ENCODE measurements at regions not wholly inside any gene's neighbourhood (a gene's known extent, or its start where the extent isn't known, plus 50 kb on each side); places are given as distances from the start of the nearest gene placed in this dataset.

DNA sequence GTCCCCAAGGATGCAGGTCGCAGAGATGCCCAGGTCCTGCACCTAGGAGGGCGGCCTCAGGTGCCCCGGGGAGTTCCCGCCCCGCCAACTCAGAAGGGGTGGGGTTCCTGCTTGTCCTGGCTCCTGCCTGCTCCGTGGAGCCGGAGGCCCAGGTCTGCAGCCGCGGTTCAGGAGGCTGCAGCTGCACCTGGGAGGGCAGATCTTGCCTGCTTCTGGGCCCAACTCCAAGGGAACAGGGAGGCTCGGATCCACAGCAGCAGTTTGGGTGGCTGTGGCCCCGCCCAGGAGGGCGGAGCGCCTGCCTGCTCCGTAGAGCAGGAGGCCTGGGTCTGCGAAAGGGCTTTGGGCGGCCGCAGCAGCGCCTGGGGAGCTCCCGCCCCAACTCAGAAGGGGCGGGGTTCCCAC is 108.2 kb upstream of the EGR2 start:
- DNase-seq = no peak

DNA sequence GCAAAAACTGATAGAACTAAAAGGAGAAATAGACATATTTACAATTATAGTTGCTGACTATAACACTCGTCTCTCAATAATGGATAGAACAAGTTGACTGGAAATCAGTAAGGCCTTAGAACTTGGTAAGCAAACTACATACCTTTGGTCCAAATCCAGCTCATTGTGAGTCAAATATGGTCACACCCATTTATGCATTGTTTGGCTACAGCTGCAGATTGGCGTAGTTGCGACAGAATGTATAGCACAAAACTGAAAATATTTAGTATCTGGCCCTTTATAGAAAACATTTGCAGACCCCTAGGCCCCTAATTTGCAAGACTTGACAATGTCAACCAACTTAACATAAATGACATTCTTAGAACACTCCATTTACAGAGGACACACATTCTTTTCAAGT is 103.6 kb upstream of the EGR2 start:
- DNase-seq = no peak

DNA sequence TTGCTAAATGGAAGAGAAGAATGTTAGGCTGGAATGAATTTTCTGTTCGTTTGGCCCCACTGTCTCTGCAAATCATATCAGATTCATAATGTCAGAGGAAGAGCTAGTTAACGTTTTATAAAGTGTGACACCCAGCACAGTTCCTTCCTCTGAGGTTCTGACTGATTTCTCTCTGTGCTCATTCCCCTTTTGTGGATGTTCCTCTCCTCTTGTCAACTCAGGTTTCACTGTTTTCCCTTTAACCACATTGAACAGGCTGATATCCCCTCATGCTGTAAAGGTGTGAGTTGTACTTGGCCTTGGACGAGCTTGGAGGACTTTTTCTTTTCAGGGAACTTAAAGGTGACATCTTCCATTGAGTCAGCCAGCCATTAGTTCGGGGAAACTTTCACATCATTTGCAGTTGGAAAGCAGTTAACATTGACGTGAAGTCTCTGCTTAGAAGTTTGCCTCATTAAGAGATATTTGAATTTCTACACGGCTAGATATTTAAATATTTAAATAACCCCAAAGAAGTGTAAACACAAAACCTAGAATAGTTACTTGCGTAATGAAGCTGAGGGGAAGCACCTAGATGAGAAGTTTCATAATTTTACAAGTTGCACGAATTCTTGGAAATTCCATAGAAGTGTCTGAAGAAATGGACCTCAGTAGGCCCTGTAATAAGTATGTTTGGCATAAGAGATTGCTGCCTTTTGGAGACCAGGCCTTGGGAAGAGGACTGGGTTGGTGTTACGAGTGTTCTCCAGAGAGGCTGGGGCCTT is 101.5 kb upstream of the EGR2 start:
- DNase-seq = no peak

DNA sequence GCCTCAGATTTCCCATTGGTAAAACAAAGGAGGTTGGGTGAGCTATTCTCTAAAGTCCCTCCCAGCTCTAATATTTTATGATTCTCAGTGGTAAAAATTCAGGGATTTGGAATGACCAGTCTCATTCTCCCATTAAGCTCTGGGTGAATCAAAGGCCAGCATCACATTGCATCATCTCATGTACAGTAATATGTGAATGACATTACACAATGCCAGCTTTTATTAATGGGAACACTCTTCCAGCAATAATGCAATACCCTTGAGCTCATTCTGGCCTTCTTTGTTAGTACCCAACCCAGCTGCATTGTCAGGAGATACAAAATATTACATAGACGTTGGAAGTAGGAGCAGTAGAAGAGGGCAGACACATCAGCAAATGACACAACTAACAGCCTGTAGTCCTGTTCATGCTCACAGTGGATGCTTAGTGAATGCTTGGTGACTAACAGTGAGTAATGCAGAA is 100.0 kb upstream of the EGR2 start:
- DNase-seq = no peak

DNA sequence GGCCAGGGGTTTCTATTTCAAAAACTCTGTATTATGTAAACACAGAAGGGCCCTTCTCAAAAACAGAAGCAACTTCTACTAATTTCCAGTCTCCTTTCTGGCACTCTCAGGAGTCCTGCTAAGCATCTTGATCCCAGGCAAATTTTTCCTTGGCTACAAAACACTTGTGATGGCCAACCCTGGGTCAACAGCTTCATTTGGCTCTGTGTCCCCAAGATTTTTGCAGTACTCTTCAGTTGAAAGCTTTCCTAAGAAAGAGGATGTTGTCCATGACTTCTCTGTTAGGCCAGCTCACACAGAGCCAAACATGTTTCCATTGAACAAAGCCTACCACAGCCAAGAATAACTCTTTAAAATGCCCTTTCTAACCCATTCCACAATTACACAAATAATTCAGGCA is 99.0 kb upstream of the EGR2 start:
- no peak for DNase-seq

DNA sequence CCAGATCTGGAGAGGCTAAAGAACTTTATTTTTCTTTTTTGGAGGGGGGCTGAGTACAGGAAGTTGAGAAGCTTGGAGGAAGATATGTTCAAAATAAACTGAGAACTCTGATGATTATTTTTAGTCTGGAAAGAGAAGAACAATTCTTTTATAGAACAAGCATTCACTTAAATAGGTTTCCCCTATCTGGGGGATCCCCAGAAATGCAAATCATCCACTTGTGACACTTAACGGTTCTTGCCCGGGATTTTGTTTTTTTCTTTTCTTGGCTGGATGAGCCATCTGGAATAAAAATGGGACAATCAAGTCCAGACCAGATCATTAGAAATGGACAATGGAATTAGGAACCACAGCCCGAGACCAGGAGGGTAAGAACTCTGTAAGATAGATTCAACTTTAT is 95.9 kb upstream of the EGR2 start:
- DNase-seq = no peak

DNA sequence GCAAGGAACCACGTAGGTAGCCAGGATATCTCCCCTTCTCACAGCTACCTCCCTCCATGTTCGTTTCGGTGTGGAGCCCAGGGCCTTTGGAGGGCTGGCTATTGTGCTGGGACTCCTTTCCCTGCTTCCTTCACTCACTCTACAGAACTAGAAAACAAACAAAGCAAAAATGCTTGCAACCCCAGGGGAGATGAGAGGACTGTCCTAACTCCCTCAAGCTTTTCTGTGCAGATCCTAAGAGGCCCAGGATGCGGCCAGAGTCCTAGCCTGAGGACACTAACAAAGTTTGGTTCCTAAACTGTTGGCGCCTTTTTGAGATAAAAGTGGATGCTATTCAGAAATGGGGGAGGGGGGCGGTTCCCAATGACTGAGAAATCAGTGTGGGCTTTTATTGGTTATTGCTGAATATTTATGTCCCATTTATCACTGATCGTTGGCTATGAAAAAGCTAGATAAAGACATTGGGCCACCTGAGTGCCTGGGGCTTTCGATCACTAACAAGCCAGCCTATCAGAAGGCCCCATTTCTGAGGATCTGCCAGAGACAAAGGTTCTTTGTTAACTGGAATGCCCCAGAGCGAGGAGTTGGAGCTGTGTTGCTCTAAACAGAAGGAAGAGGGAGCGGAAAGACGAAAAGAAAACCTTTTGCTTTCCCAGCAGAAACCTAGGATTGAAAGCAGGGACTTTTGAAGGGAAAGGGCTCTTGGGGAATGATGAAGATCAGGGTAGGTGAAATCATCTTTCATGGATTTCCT is 95.2 kb upstream of the EGR2 start:
- no peak for DNase-seq

DNA sequence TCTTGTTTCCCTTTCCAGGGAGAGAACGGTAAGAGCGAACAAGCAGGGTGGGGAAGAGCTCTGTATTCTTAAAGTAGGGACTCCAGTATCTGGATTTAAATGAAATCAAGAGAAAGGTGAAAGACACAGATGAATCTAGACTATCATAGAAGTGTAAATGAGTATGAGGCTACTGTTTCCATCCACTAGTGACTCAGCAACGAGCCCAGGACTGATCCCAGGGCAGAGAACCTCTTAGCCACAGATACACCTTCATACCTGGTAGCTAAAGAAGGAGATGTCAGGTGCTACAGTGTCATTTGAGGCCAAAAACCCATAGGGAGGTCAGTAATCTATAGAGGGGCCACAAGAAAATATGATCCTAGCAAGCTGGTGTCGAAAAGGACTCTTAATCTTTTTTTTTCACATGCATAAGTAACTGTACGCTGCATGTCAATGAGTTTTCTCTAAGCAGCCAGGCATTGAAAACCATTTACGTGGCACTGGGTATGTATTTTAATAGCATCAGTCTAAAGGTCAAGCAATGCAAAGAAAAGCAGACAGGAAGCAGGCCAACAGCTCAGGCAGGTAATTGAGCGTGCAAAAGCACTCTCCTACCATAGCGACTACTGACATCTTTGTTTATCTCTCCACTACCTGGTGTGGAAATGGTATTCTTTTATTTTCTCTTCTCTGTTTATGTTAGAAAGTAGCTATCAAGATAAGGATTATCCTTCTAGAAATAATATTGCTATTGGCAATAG is 91.5 kb upstream of the EGR2 start:
- DNase-seq = no peak

DNA sequence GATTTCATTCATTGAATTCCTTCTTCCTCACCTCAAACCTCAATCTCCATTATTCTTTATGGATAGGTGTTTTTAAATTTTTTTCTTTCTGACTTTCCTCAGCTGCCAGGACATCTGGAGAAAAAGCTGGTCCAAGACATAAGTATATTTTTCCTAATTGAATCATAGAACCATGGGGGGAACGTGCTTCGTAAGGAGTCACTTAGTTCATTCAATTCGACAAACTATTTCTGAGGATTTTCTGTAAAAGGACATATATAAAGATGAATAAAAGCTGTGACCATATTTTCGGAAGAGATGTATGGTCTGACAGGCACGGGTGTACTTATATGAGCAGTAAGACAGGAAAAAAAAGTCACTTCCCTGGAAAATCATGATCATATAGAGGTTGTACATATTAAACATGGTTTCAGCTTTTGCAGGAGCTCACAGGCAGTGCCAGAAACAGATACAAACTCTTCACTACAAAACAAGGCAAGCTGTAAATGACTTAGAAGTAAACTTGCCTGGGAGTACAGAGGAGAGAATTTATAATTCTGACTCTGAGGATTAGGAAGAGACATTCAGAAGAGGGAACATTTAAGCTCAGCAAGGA is 88.2 kb upstream of the EGR2 start:
- no peak for DNase-seq

DNA sequence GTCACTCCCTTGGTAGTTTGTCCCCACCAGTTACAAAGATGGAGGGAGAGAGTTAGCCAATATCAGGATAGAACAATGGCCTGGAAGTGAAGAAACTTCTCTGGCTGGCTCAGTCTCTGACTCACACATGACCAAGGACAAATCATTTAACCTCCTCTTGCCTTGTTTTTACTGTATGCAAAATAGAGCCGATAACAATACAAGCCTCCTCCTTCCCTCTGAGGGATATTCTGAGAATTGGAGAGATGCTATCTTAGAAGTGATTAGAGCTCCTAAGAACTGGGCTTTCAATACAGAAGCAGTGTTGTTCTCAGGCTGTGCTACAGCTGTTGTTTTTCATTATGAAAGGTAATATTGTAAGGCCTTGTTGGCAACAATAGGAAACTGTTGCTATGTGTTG is 87.7 kb upstream of the EGR2 start:
- no peak for DNase-seq

DNA sequence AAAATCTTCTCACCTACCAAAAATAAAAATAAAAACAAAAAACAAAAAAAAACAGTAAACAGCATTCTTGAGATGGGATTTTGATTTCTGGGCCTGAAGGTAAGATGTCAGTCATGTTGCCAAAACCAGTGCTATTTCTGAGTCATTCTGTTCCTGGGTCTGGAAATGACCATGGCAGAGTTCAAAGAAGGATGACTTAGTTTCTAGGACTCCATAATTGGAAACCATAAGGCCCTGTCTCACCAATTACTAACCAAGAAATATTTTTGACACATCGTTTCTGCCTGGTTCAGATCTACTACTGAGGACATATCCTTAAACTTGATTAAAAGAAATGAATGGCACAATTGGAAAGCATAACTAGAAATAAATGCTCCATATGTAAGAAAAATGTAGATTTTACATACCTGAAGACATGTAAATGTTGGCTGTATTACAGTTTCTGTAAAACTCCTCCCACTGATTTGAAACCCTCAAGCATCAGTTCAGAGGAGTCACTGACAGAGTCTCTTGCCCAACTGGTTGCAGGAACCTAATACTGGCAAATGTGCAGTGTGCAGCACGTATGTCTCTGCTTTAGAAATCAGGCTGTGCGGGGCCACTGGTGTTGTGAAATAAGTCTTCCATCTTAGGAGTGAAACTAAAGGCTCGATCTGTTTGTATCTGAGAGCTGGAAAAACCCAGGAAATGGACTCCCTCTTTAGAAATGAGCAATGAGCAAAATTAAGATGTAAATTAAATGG is 84.8 kb upstream of the EGR2 start:
- no peak for DNase-seq

DNA sequence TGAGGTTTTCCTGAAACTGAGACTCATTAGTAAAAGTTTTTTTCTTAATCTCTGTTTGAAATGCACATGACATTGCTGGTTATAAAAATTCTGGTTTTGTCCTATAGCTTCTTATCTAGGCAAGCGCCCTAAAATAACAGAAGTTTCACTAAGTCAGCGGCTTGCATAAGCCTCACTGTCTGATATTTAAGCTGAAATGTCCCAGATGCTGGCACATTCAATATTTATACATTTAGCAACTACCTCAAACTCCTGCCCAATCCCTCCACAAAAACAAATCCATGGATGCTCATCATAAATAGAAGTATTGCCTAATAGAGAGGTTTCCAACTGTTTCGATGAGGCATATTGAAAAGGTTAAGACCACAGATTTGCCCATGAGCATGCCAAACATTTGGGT is 83.1 kb upstream of the EGR2 start:
- DNase-seq = no peak

DNA sequence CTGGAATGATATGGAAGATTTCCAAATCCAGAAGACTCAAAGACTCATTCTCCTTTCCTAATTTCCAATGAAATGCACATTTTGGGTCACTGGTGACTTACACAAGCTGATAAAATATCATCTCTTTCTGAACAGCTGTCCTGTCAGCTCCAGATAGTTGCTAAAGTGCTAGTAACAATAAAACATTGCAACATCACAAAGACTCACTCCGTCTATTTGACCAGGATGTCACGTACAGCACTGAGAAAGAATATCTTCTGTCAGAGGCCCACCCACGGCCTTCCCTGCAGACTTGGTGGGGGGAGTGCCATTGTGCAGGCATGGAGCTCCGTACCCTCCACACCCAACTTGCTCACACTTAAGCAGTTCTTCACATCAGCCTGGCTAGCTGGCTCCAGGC is 78.9 kb upstream of the EGR2 start:
- no peak for DNase-seq

DNA sequence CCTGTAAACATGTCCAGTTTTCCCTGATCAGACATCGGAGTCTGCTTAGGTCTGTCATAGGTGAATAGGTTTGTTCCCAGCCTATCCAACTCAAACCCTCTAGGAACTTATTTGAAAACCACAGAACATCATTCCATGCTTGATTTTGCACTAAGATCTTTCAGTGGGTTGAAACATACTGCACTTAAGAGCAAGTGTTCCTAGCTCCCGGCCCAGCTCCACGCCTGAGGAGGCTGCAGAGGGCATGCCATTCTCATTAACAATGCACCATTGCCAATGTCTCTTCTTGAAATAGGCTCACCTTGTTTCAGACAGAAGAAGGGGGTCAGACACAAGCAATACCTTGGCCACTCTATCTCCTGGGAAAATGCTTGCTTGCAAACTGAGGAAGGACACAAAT is 78.0 kb upstream of the EGR2 start:
- no peak for DNase-seq

DNA sequence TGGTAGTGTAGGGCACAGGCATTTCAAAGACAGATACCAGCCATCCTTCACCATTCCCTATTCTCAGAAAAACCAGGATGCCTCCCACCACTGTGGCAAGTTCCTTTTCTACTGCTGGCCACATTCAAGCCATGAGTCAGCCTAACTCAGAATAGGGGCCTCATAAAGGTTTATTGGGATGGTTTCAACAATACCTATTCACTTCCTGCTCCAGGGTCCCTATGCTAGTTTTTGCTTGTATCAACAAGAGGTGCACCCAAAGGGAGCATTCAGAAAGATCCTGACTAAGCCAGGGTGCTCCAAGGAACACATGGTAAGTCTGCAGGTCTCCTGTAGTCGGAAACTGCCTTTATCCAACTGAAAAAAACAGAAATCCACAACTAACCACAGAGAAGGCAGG is 76.9 kb upstream of the EGR2 start:
- no peak for DNase-seq

DNA sequence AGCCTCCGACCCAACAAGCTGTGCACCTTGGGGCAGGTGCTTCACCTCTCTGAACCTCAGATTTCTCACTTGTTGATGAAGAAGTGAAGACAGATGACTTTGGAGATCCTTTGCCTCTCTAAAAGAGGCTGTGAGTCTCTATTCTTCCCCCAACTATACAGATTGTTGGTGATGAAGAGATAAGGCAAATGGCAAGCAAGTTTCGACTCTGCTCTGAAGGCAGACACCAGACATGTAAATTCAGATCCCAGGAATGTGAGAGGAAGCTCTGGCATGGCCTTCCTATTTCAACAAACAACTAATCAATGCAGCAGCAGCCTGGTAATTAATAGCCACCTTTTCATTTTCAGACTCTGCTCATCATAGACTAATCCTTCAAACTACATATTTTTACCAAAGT is 74.2 kb upstream of the EGR2 start:
- no peak for DNase-seq

DNA sequence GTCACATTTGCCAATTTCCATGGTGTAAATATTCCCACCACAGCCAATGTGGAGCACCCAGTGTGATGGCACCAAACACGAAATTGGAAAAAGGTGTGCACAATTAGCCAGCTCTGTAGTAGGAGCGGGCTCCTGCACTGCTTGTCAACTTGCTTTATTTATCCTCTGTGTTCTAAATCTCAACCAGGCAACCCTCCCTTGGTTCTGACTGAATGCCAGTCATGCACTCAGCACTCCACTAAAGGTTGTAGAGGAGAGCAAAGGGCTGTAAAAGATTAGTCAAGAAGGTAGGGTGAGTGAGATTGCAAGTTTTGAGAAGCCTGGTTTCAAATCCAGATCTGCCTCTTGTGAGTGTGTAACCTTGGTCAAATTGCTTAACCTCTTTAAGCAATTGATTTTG is 71.5 kb upstream of the EGR2 start:
- DNase-seq = no peak

DNA sequence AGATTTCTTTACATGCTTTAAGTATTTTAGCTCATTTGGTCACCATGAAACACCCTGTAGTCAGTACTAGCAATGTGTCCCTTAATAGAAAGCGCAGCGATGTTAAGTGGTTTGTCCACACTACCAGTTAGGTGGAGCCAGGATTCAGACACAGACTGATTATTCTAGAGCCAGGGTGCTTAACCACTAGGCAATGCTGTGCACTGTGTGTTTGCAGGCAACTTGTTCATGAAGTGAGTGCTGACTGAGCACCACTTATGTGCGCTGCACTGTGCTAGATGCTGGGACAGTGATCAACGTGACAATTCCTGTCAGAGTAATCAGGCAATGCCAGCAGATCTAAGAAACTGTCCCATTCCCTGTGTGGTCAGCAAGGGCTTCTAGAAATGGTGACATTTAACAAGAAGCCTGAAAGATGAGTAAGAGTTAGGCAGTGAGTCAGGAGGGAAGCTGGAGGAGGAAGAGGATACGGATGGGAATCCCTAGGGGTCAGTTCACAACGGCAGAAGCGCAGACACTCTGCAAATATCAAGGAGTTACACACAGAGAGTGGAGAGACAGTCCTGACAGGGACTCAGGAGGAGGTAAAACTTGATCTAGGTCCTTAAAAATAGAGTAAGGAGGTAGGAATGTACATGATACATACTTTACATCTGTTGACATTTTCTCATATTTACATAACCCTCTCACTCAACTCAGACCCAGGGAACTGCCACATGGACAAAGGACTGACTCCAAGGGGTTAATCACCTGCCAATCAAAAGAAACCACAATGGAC is 69.7 kb upstream of the EGR2 start:
- no peak for DNase-seq

DNA sequence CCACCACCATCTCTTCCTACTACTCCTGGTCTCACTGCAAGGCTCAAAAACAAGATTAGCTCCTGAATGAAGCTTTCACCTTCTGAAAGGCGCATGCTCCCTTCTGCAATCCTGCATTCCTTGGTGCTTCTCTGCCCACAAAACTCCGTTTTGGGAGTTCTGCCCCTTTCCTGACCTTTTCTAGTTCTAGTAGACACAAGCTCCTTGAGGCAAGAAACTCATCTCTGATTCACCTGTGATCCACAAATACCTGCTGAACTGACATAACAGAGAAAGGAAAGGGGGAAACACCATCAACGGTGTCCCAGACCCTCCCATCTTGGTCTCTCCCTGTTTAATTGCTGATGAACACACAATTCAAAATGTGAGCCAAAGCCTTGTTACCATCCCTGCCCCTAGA is 64.0 kb upstream of the EGR2 start:
- DNase-seq = no peak

DNA sequence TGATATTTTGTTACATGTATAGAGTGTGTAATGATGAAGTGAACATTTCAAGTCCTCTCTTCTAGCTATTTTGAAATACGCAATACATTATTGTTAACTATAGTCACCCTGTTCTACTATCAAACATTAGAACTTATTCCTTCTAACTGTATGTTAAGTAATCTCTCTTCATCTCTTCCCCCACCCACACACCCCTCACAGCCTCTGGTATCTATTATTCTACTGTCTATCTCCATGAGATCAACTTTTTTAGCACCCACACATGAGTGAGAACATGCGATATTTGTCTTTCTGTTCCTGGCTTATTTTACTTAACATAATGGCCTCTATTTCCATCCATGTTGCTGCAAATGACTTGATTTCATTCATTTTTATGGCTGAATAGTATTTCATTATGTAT is 57.7 kb upstream of the EGR2 start:
- DNase-seq = no peak

DNA sequence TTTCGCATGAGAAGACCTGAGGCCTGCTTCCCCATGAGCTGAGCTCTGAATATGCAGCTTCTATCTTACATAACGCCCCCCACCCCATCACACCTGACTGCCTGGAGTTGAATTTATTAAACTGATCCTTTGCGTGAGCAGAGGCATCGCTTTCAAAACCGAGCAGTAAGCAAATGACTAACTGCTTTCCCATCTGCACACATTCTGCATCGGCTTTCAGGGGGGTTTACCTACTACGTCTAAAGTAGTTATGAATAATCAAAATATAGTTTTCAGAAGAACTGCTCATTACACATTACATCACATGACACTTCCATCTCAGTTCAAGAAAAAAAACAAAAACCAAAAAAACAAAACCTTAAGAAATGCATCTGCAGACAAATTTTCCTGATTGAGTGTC is 54.7 kb upstream of the EGR2 start:
- no peak for DNase-seq

DNA sequence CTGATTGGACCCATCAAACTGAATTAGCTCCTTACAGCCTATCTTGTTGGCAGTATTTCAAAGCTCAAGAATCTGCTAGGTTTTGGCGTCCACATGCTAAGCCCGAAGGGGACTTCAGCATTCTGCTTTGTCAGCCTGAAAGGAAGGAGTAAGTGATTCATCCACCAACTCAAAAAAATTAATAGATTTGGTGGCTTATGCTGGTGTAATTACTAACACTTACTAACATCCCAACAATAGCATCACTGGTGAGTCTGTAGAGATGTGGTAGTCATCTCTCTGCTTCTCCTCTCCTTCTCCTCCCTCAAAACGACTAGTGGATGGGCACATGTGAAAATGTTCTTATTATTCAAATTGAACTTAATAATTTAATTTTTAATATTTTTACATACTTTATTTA is 53.8 kb upstream of the EGR2 start:
- DNase-seq = no peak

All from right hindlimb (tissue), 1 donor.